IMR-90 (cell line): ENCODE measurements at regions not wholly inside any gene's neighbourhood (a gene's known extent, or its start where the extent isn't known, plus 50 kb on each side); places are given as distances from the start of the nearest gene placed in this dataset.

Experiments used
- ATAC-seq: fragments of 200-7000 bp; cut with Tn5 transposase; 2 replicates; pipeline ENCODE4 v1.9.1; 2020; ENCODE audit warnings: low read depth, mild to moderate bottlenecking, moderate library complexity
- BruUV-seq: library from RNA; stranded (reverse); fragments of 400-500 nt; replicated peaks from 2 replicates; lab custom pipeline; 2021; lab: Mats Ljungman, UMichigan
- CTCF ChIA-PET: fragments of 300-600 bp; formaldehyde crosslinking; extraction: SDS; loops from one replicate; lab custom pipeline; 2021; ENCODE audit warnings: antibody characterized with exemption; lab: Yijun Ruan, JAX
- POLR2A ChIA-PET: fragments of 300-600 bp; sonication (Branson Sonifier 250); formaldehyde crosslinking; loops from one replicate; lab custom pipeline; 2022; ENCODE audit warnings: antibody characterized with exemption; ENCODE audit not compliant: unreplicated experiment; lab: Charles Lee
- DNase-seq: peaks from one replicate; pipeline ENCODE4 v3.0.0; 2013
- H2AFZ ChIP-seq: replicated peaks from 2 replicates; pipeline ENCODE3; 2013; ENCODE audit warnings: low read length, mild to moderate bottlenecking; ENCODE audit not compliant: poor library complexity
- H2AK5ac ChIP-seq: 2 replicates; pipeline ENCODE4 v1.6.1; 2013; ENCODE audit warnings: low read depth, low read length, inconsistent platforms
- H2AK9ac ChIP-seq: replicated peaks from 2 replicates; pipeline ENCODE3; 2013; ENCODE audit warnings: mild to moderate bottlenecking, low read depth, low read length, moderate library complexity; ENCODE audit not compliant: poor library complexity
- H2BK120ac ChIP-seq: 2 replicates; pipeline ENCODE4 v1.6.1; 2013; ENCODE audit warnings: low read depth, low read length, inconsistent platforms
- H2BK15ac ChIP-seq: 3 replicates; pipeline ENCODE4 v1.6.1; 2013; ENCODE audit warnings: low read depth, low read length, inconsistent platforms
- H2BK20ac ChIP-seq: 2 replicates; pipeline ENCODE4 v1.6.1; 2013; ENCODE audit warnings: low read depth, mild to moderate bottlenecking, inconsistent platforms, low read length, moderate library complexity
- H2BK5ac ChIP-seq: 2 replicates; pipeline ENCODE4 v1.6.1; 2013; ENCODE audit warnings: mild to moderate bottlenecking, low read depth, low read length, inconsistent platforms; ENCODE audit not compliant: poor library complexity, severe bottlenecking
- H3K14ac ChIP-seq: replicated peaks from 2 replicates; pipeline ENCODE4 v1.6.1; 2013; ENCODE audit warnings: low read depth, low read length, inconsistent platforms
- H3K18ac ChIP-seq: 2 replicates; pipeline ENCODE4 v1.6.1; 2013; ENCODE audit warnings: low read depth, low read length, control low read depth
- H3K23ac ChIP-seq: 2 replicates; pipeline ENCODE4 v1.6.1; 2013; ENCODE audit warnings: low read depth, low read length, inconsistent platforms
- H3K27ac ChIP-seq: 2 replicates; pipeline ENCODE4 v1.5.1; 2013; ENCODE audit warnings: mild to moderate bottlenecking, control low read depth, low read length; ENCODE audit not compliant: insufficient read depth
- H3K27me3 ChIP-seq: 2 replicates; pipeline ENCODE4 v1.6.1; 2013; ENCODE audit warnings: low read length; ENCODE audit not compliant: control insufficient read depth, insufficient read depth
- H3K36me3 ChIP-seq: 2 replicates; pipeline ENCODE4 v1.6.1; 2013; ENCODE audit warnings: low read length, mixed read lengths; ENCODE audit not compliant: control insufficient read depth, insufficient read depth
- H3K4ac ChIP-seq: 2 replicates; pipeline ENCODE4 v1.6.1; 2013; ENCODE audit warnings: low read depth, low read length, inconsistent platforms
- H3K4me1 ChIP-seq: 2 replicates; pipeline ENCODE4 v1.6.1; 2013; ENCODE audit warnings: low read length, mixed read lengths; ENCODE audit not compliant: control insufficient read depth, insufficient read depth
- H3K4me2 ChIP-seq: 2 replicates; pipeline ENCODE4 v1.6.1; 2013; ENCODE audit warnings: low read depth, mild to moderate bottlenecking, control low read depth, low read length, moderate library complexity
- H3K4me3 ChIP-seq: 2 replicates; pipeline ENCODE4 v1.5.1; 2013; ENCODE audit warnings: low read depth, mild to moderate bottlenecking, control low read depth, low read length, moderate library complexity; ENCODE audit not compliant: insufficient read depth
- H3K56ac ChIP-seq: 2 replicates; pipeline ENCODE4 v1.6.1; 2013; ENCODE audit warnings: low read length, inconsistent platforms; ENCODE audit not compliant: insufficient read depth; ENCODE audit errors: extremely low read depth
- H3K79me1 ChIP-seq, 2 experiments: 2 replicates each; pipeline ENCODE4 v1.6.1; 2013; ENCODE audit warnings: low read length in 2 of 2, inconsistent platforms in 1 of 2, low read depth in 1 of 2
- H3K9ac ChIP-seq: 2 replicates; pipeline ENCODE4 v1.6.1; 2013; ENCODE audit warnings: low read depth, low read length, control low read depth
- H3K9me1 ChIP-seq: 2 replicates; pipeline ENCODE4 v1.6.1; 2013; ENCODE audit warnings: low read length, inconsistent platforms; ENCODE audit not compliant: insufficient read depth
- H3K9me3 ChIP-seq: 2 replicates; pipeline ENCODE4 v1.6.1; 2013; ENCODE audit warnings: low read length; ENCODE audit not compliant: control insufficient read depth, insufficient read depth
- H4K20me1 ChIP-seq: 2 replicates; pipeline ENCODE4 v1.6.1; 2013; ENCODE audit warnings: low read length, inconsistent platforms; ENCODE audit not compliant: insufficient read depth
- H4K5ac ChIP-seq: 2 replicates; pipeline ENCODE4 v1.6.1; 2013; ENCODE audit warnings: mild to moderate bottlenecking, low read depth, low read length, control low read depth
- H4K8ac ChIP-seq, 2 experiments: 2 replicates each; pipeline ENCODE4 v1.6.1; 2013; ENCODE audit warnings: low read depth in 2 of 2, low read length in 2 of 2, control low read depth in 1 of 2, inconsistent platforms in 1 of 2
- H4K91ac ChIP-seq: 2 replicates; pipeline ENCODE4 v1.6.1; 2013; ENCODE audit warnings: low read depth, low read length, inconsistent platforms; ENCODE audit not compliant: insufficient read depth
- BHLHE40 ChIP-seq: fragments of 150-350 bp; IDR thresholded peaks from 2 replicates; pipeline ENCODE4 v1.6.1; 2016; ENCODE audit warnings: mild to moderate bottlenecking, low read depth, low read length
- CEBPB ChIP-seq: IDR thresholded peaks from 2 replicates; pipeline ENCODE4 v1.6.1; 2012; ENCODE audit warnings: low read depth, low read length, improper control_type of control experiment
- CHD1 ChIP-seq: IDR thresholded peaks from 2 replicates; pipeline ENCODE4 v1.6.1; 2012; ENCODE audit warnings: low read depth, low read length, improper control_type of control experiment
- MAFK ChIP-seq: IDR thresholded peaks from 2 replicates; pipeline ENCODE4 v1.6.1; 2012; ENCODE audit warnings: low read depth, low read length, improper control_type of control experiment
- MAZ ChIP-seq: IDR thresholded peaks from 2 replicates; pipeline ENCODE4 v1.6.1; 2012; ENCODE audit warnings: low read depth, mild to moderate bottlenecking, low read length, improper control_type of control experiment, moderate library complexity, borderline replicate concordance
- MXI1 ChIP-seq: IDR thresholded peaks from 2 replicates; pipeline ENCODE4 v1.6.1; 2012; ENCODE audit warnings: low read depth, mild to moderate bottlenecking, low read length, moderate library complexity, borderline replicate concordance
- NFE2L2 ChIP-seq: fragments of 150-350 bp; IDR thresholded peaks from 2 replicates; pipeline ENCODE4 v1.6.1; 2016; ENCODE audit warnings: low read depth, mild to moderate bottlenecking, low read length
- RAD21 ChIP-seq: IDR thresholded peaks from 2 replicates; pipeline ENCODE4 v1.6.1; 2012; ENCODE audit warnings: low read length, improper control_type of control experiment
- RCOR1 ChIP-seq: IDR thresholded peaks from 2 replicates; pipeline ENCODE4 v1.6.1; 2012; ENCODE audit warnings: mild to moderate bottlenecking, low read length, improper control_type of control experiment; ENCODE audit not compliant: insufficient replicate concordance
- RFX5 ChIP-seq: IDR thresholded peaks from 2 replicates; pipeline ENCODE4 v1.8.0; 2012; ENCODE audit warnings: low read depth, mild to moderate bottlenecking, low read length, moderate library complexity
- SMC3 ChIP-seq: fragments of 150-350 bp; IDR thresholded peaks from 2 replicates; pipeline ENCODE4 v1.6.1; 2016; ENCODE audit warnings: low read depth, mild to moderate bottlenecking, antibody characterized with exemption, low read length, moderate library complexity
- USF2 ChIP-seq: fragments of 150-350 bp; IDR thresholded peaks from 2 replicates; pipeline ENCODE4 v1.6.1; 2017; ENCODE audit warnings: mild to moderate bottlenecking, antibody characterized with exemption, low read length, low read depth
- WGBS, 2 experiments: methylation state at CpG; one replicate each; pipeline versions ENCODE4 v1.1.5 to v1.1.7; 2013; ENCODE audit warnings: missing lambda C conversion rate in 2 of 2; ENCODE audit not compliant: insufficient read length in 1 of 2; ENCODE audit errors: extremely low coverage in 2 of 2; 5-methylcytosine and 5-hydroxymethylcytosine counted together
- dilution Hi-C: fragments of 300-500 bp; cut with HindIII; formaldehyde crosslinking; loops from one replicate; pipeline ENCODE4 v1.14.3; 2018; ENCODE audit warnings: low sequenced_read_pairs; ENCODE audit not compliant: unreplicated experiment
- in situ Hi-C: fragments of 300-500 bp; cut with MboI; formaldehyde crosslinking; loops from 3 replicates; pipeline ENCODE4 v1.14.3; 2019; ENCODE audit warnings: low sequenced_read_pairs, inconsistent platforms, mixed read lengths
- intact Hi-C: fragments of 100-400 bp; cut with micrococcal nuclease; formaldehyde crosslinking; loops from 2 replicates; pipeline ENCODE4 v1.10.0; 2022
- TF ChIP-seq, protein P1 (sequence below): conservative IDR thresholded peaks from 2 replicates; pipeline ENCODE4 v1.5.1; 2012; ENCODE audit warnings: mild to moderate bottlenecking, low read depth, low read length, improper control_type of control experiment
- TF ChIP-seq, protein P2 (sequence below): fragments of 150-350 bp; IDR thresholded peaks from 2 replicates; pipeline ENCODE4 v1.6.1; 2016; ENCODE audit warnings: low read depth, mild to moderate bottlenecking, low read length, moderate library complexity, borderline replicate concordance

- in situ Hi-C loops (no loop called here), dilution Hi-C loops (no loop called here), intact Hi-C loops (no loop called here)
- 0 out of 4 replicates have a peak, but pooled peaks cover 0 to 4% of the 10 kb centered on the region in 2 experiments for H3K79me1 ChIP-seq
- WGBS, 2 experiments, result 7% methylated on average over 3 of the region's 8 CpGs; no CpG with 5 or more reads in 1 of the 2 experiments
- H3K4me3 ChIP-seq, result no peak overlapping the region
- peak overlapping the region; percentile 8 for H2BK5ac ChIP-seq
- peak overlapping the region; percentile 18; the same call in 2 of the 3 replicates for H2BK15ac ChIP-seq
- H3K4me1 ChIP-seq, result peaks cover 26% of the 10 kb centered on the region
- H3K9me1 ChIP-seq, result peaks cover 7% of the 10 kb centered on the region
- H3K27me3 ChIP-seq, result no peaks in the 10 kb centered on the region
- peak overlapping the region; percentile 70 for H3K4ac ChIP-seq
- H3K4me2 ChIP-seq, result peak overlapping the region; percentile 16; the same call in 1 of the 2 replicates
- peak; percentile 39 for DNase-seq
- peak overlapping the region; percentile 81 for H3K27ac ChIP-seq
- peak overlapping the region; percentile 71 for H4K91ac ChIP-seq
- CTCF ChIA-PET, result no interaction called here
- H3K9me3 ChIP-seq, result no peaks in the 10 kb centered on the region
- ATAC-seq, result peak; percentile 86
- H3K36me3 ChIP-seq, result no peaks in the 10 kb centered on the region
- POLR2A ChIA-PET, result no interaction called here
- H3K23ac ChIP-seq, result peak overlapping the region; percentile 30; the same call in 1 of the 2 replicates
- peak overlapping the region; percentile 38; the same call in 1 of the 2 replicates for H3K9ac ChIP-seq
- BruUV-seq, result no TSS peak
- H2AK5ac ChIP-seq, result peak overlapping the region; percentile 61; the same call in 1 of the 2 replicates
- H2BK120ac ChIP-seq, result peak overlapping the region; percentile 90
- H4K5ac ChIP-seq, result peak overlapping the region; percentile 47; the same call in 1 of the 2 replicates
- H3K56ac ChIP-seq, result peak overlapping the region; percentile 61; the same call in 1 of the 2 replicates
- H2BK20ac ChIP-seq, result peak overlapping the region; percentile 70
- H2AK9ac ChIP-seq, result peak overlapping the region; percentile 21
- peak overlapping the region; percentile 0 to 83; a peak in 3 of 4 replicates for H4K8ac ChIP-seq
- H3K14ac ChIP-seq, result peak overlapping the region; percentile 80
- peak overlapping the region; percentile 40; the same call in 1 of the 2 replicates for H3K18ac ChIP-seq
- H4K20me1 ChIP-seq, result no peaks in the 10 kb centered on the region
- peak overlapping the region; percentile 52 for H2AFZ ChIP-seq
- TF ChIP-seq, protein P1, sequence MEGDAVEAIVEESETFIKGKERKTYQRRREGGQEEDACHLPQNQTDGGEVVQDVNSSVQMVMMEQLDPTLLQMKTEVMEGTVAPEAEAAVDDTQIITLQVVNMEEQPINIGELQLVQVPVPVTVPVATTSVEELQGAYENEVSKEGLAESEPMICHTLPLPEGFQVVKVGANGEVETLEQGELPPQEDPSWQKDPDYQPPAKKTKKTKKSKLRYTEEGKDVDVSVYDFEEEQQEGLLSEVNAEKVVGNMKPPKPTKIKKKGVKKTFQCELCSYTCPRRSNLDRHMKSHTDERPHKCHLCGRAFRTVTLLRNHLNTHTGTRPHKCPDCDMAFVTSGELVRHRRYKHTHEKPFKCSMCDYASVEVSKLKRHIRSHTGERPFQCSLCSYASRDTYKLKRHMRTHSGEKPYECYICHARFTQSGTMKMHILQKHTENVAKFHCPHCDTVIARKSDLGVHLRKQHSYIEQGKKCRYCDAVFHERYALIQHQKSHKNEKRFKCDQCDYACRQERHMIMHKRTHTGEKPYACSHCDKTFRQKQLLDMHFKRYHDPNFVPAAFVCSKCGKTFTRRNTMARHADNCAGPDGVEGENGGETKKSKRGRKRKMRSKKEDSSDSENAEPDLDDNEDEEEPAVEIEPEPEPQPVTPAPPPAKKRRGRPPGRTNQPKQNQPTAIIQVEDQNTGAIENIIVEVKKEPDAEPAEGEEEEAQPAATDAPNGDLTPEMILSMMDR, result no peak
- TF ChIP-seq BHLHE40 (no peak), CHD1 (no peak), MAFK (no peak), MAZ (no peak), NFE2L2 (no peak), MXI1 (no peak), RFX5 (no peak), RAD21 (no peak), RCOR1 (no peak), SMC3 (no peak), CEBPB (no peak), USF2 (no peak)
- TF ChIP-seq, protein P2, sequence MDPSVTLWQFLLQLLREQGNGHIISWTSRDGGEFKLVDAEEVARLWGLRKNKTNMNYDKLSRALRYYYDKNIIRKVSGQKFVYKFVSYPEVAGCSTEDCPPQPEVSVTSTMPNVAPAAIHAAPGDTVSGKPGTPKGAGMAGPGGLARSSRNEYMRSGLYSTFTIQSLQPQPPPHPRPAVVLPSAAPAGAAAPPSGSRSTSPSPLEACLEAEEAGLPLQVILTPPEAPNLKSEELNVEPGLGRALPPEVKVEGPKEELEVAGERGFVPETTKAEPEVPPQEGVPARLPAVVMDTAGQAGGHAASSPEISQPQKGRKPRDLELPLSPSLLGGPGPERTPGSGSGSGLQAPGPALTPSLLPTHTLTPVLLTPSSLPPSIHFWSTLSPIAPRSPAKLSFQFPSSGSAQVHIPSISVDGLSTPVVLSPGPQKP, result no peak
These were observed 114.4 kb upstream of the ANO1 start for GRCh38 chr11:69963533-69964246.
